GM21825 (cell line): ENCODE measurements at regions not wholly inside any gene's neighbourhood (a gene's known extent, or its start where the extent isn't known, plus 50 kb on each side); places are given as distances from the start of the nearest gene placed in this dataset.

Source experiments
- ATAC-seq: cut with Tn5 transposase; IDR thresholded peaks from one replicate; pipeline ENCODE4 v1.9.1; 2021; ENCODE audit warnings: mild to moderate bottlenecking, moderate library complexity; ENCODE audit not compliant: unreplicated experiment

DNA sequence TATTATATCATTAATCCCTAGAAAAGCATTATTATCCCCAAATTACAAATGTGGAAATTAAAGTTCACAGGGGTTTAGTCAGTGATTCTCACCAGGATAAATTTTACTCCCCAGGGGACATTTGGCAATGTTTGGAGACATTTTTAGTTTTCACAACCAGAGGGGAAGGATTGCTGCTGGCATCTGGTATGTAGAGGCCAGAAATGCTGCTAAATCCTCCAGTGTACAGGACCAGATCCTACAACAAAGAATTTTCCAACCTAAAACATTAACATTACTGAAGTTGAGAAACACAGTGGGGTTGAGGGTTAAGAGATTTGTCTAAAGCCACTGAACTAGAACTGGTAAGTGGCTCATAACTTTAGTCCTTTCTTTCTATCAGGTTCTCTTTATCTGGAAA lies 162.0 kb upstream of the SYT6 start:
- no peak for ATAC-seq

DNA sequence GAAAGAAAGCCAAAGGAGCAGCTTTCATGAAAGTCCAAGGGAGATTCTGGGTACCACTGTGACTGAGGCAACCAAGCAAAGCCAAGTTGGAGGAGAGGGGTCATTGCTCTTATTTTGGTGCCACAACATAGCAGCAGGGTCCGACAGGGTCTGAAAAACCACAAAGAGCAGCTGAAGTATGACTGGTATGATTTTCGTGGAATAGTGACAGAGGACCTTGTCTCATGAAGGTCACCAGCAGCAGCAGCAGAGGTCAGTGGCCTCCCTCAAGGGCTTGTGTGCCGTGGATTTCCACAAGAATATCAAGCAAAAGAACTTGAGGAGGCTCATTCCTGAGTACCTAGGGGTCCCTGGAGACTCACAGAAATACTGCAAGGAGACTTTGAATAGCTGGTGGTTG lies 160.9 kb upstream of the SYT6 start:
- no peak for ATAC-seq

DNA sequence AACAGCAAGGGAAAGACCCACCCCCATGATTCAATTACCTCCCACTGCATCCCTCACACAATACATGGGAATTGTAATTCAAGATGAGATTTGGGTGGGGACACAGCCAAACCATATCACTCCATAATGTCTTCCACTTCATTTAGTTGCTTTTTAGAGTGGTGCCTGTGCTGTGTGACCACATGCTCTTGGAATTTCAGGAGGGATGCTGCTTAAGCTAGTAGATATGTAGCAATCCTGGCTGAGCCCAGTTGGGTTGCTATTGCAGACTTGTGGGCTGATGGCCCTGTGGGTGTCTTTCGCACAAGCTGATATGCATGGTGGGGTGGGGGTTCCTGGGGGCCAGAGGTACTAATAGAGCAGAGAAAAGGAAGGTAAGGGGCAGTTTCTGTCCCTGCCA lies 160.4 kb upstream of the SYT6 start:
- no peak for ATAC-seq

DNA sequence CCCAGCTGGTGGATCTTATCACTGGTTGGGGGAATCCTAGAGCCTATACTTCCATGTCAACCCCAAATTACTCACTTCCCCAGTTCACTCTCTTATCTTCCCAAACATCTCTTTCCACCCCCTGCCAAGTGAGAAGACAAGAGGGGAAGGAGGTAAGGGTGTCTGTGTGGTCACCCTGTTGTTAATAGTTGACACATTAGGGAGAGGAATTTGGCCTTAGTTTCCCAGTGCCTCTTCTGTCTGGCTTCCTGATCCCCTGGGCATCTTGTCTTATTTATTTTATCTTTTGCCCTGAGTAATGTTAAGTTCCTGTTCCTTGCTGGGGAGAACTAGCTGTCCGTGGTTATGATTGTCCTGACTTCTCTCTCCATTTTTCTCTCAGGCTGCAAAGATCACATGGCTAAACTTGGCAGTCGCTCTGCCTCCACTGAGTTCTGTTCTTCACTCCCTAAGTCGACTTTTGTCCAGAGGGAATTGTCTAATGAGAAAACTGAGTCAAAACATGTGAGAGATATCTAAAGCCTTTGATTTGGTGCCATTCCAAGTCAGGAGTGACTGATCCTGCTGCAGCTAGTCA lies 157.1 kb upstream of the SYT6 start:
- no peak for ATAC-seq

DNA sequence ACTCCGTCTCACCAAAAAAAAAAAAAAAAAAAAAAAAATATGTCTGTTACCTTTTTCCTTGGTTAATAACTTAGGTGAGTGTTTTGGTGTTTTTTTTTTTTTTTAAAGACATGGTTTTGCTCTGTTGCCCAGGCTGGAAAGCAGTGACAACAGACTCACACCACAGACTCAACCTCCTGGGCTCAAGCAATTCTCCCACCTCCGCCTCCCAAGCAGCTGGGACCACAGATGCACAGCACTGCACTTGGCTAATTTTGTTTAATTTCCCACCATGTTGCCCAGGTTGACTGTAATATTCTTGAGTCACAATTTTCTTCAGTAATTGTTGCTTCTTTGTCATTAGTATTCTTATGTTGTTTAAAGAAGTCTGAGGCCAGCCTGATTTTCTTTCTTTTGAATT lies 149.2 kb upstream of the SYT6 start:
- no peak for ATAC-seq

DNA sequence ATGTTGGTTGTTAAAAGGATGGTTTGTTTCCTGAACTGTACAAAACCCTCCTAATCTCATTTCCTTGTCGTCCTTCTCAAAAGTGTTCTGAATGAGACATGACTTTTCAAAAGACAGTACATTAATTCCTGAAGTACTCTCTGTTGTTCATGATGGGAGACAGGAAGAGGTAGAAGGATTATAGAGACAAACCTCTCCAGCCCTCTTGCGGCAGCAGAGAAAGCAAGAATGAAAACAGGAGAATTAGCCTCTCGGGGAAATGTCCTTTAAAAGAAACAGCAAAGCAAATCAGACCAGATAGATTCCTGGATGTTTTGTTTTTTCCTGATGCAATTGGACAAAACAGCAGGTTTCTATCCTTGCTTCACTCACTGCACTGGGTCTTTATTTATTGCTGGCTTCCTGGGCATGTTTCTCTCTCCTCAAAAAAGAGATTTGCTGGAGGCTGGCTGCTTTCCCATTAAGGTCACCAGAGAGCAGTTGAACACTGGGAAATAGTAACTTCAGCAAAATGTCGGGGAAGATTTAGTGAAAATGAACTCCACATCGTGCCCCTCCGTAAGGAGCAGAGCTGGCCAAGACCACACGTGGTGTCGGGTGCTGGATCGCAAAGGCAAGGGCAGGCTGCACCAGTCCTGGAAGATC lies 145.8 kb upstream of the SYT6 start:
- no peak for ATAC-seq

DNA sequence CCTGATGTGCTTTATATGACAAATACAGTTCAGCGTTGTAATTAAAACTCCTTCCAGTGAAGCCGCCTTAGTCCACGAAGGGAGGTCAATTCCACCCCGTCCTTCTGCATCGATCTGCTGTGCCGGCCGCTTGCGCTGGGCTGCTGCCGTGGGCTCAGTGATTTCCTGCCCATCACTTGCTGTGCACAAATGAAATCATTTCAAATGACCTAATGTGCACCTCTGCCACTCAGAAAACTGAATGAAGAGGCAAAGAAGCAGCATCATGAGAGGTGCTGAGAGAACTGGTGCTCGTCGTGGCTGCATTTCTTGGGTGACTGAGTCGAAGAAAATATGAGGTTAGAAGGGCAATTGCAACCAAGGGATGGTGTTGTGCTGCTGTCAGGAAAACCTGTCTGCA lies 144.3 kb upstream of the SYT6 start:
- no peak for ATAC-seq

DNA sequence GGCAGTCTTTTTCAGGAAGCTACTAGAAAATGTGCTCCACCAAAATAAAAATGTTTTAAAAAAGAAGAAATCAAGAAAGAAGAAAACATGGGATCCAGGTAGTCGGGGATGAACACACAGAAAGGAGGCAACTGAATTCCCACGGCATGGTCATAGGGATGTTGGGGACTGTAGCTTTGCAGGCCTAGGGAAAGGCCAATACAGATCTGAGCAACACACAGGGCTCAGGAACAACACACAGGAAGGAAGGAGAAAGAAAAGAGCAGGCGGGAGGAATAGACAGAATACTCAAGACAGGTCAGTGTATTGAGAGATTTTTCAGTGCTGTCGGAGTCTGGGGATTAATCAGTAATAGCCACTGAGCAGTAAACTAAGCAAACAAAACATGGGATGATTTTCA lies 142.7 kb upstream of the SYT6 start:
- ATAC-seq = no peak

DNA sequence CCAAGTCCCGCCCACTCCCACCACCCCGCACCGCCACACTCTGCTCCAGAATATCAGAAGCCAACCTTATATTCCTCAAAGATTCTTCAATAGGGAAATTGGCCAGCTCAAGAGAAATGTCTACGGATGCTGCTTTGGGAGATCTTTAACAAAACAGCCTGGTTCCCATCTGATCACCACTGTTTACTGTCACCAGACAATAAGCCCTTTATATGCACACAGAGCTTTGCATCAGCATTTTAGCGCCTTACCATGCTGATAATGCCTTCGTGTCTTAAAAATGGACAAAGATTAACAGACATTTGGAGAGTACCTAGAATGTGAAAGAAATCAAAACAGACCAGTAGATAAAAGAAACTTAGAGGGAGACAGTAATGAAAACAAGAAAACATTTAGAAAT lies 141.7 kb upstream of the SYT6 start:
- ATAC-seq = no peak

DNA sequence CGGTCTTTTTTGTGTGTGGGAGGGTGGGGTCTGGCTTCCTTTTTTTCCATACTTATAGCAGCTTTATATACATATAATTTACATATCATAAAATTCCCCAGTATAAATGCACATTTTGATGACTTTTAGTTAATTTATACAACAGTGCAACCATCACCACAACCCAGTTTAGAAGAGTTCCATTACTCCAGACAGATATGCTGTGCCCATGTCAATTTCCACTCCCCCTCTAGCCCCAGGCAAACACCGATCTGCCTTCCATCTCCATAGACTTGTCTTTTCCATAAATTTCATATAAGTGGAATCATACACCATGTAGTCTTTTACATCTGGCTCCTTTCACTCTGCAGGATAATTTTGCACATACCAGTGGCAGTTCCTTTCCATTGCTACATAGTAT lies 139.2 kb upstream of the SYT6 start:
- no peak for ATAC-seq

DNA sequence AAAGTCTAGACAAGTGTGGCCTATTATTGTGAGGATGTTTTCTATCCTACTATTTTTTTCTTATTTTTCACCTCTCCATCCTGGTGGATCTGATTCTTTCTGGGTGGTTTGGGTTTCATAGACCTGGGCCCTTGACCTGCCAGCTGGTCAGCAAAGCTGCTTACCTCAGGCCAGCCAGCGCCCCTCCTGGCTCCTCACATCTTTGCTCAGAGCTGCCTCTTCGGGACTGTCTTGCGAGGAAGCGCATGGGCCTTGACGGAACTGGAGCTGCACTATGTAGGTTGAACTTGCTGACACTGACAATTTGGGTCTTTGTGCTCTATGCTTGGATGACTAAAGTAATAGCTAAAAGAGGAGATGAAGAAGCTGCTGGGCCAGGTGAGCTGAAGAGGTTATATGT lies 138.5 kb upstream of the SYT6 start:
- ATAC-seq = no peak

DNA sequence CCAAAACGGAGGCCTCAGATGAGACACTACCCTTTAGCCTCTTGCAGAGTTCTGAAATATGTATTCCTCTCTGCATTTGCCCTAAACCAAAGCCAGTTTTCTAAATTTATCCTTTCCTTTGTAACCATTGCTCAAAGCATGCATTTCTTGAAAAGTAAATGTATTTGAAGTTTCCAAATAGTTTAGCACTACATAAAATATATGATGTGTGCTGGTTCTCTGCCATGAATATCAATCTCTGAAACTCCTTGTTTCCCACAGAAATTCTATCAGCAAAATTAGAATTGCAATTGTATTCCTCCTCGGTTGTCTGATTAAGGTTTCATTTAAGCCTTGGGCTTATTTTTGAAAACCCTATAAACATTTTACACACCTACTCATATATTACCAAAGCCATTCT lies 137.1 kb upstream of the SYT6 start:
- no peak for ATAC-seq

DNA sequence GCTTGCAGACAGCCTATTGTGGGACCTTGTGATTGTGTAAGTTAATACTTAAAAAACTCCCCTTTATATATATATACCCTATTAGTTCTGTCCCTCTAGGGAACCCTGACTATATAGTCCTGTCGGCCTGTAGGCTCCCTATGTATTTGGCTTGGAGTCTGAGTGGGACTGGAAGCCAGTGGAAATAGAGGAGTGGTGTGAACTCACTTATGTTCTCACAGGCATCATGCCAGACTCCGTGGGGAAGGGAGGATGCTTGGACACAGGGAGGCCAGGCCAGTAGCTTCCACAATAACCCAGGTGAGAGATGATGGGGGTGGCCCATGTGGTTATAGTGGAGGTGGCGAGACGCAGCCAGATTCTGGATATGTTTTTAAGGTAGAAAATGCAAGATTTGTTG lies 136.7 kb upstream of the SYT6 start:
- no peak for ATAC-seq

DNA sequence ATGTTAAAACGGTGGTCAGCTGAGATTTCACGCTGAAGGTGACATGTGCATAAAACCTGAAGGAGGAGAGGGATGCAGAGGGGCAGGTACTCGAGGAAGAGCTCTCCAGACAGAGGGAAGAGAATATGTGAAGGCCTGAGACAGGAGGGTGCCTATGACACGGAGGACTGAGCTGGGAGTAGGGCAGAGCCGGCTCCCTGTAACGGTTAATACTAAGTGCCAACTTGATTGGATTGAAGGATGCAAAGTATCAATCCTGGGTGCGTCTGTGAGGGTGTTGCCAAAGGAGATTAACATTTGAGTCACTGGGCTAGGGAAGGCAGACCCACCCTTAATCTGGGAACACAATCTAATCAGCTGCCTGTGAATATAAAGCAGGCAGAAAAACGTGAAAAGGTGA lies 136.2 kb upstream of the SYT6 start:
- ATAC-seq = no peak

DNA sequence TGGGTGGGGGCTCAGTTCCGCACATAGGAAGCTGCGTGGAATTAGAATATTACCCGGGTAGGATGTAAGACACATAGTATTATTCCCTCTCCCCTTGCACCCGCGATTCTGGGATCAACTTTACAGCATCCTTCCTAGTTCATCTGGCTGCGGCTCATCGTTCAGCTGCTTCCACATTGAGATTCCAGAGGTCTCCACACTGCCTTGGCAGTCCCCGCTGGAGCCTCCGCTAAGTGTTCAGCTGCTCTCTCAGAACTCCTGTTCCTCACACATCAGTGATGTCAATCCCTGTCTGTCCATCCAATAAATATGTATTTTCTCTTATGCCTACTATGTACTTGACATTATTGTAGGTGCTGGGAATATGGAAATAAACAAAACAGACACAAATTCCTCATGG lies 135.6 kb upstream of the SYT6 start:
- ATAC-seq = no peak

DNA sequence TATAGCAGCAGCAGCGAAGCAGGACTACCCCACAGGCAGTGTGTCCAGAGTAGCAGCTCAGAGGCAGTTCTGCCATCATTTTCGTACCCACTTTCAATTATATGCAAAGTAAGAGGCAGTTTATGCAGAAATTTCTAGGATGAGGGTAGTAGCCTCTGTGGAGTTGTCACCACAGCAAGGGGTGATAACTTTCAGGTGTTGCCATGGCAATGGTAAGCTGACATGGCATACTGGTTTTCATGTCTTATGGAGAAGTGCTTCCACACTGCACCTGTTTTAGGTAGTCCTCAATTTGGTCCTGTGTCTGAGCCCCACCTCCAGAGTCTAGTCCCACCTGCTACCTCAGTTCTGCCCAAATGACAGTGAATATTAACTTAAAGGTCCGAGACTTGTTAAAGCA lies 133.3 kb upstream of the SYT6 start:
- no peak for ATAC-seq

DNA sequence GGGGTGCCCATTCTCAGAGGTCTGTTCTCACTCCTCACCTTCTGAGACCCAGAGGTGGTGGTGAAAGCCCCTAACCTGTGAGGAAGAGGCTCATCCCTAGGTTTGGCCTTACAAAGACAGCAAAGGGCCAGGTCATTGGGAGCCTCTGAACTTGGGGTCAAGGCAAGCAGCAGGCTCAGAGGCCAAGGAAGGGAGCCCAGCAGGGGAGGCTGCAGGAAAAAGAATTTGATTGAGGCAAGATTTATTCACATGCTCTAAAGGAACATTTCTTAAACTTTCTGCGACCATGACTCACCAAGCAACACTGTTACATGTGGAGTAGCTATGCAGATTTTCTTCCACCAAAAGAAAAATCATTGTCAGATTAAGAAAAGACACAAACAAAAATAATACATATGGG lies 132.5 kb upstream of the SYT6 start:
- no peak for ATAC-seq

DNA sequence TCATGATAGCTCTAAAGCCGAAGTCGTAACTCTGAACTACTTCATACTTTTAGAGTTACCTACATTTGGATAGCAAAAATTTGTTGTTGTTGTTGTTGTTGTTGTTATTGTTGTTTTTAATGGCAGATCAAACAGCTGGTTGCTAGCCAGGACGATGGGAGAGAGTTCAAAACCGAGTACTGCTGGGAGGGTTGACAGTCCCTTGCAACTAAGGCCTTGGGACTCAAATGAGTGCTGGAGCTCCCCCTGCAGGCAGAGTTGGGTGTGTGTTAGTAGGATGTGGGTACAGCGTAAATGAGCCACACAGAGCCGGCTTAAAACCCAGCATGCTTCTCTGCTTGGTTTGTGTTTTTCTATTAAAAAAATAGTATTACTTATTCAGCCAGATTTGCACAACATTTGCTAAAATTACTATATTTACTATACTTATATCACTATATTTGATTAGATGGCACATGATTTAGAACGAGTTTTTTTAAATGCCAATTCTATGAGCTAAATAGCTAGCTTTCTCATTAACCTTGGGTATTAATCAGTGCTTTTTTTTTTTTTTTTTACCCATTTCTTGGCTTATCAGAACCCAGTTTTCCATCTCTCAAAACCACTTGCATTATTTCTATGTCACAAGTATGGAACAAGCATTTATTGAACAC lies 129.2 kb upstream of the SYT6 start:
- peak; percentile 75 for ATAC-seq

DNA sequence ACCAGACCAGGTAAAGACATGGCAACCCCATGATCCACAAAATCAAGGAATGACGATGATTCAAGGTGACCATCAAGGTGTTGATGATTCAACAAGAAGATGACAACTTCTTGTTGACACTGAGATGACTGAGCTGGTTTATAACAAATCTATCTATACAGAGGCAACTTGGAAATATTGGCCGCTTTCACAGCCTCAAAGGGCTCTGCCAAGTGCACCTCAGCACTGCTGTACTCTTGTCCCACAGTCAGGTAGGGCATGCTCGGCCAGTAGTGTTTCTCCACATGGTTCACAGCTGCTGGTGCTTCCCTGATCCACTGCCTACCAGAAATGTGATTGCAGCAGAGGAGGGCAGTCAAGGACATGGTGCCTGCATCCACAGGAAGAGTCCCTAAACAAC lies 125.2 kb upstream of the SYT6 start:
- ATAC-seq = no peak

DNA sequence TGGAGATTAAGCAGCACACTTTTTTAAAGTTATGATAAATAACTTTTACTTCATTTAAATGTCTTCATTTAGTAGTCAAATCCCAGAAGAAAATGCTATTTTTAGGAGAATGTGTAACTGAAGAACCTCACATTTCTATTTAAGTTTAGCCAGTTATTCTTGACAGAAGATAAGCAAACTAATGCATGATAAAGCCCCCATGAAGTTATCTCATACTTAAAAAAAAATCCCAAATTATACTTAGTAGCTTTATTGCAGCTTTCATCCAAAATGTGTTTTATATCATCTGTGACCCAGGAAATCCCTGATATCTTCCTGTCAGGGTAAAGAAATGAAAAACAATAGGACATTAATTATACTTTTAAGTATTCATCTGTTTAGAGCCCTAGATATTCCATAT lies 124.8 kb upstream of the SYT6 start:
- no peak for ATAC-seq

DNA sequence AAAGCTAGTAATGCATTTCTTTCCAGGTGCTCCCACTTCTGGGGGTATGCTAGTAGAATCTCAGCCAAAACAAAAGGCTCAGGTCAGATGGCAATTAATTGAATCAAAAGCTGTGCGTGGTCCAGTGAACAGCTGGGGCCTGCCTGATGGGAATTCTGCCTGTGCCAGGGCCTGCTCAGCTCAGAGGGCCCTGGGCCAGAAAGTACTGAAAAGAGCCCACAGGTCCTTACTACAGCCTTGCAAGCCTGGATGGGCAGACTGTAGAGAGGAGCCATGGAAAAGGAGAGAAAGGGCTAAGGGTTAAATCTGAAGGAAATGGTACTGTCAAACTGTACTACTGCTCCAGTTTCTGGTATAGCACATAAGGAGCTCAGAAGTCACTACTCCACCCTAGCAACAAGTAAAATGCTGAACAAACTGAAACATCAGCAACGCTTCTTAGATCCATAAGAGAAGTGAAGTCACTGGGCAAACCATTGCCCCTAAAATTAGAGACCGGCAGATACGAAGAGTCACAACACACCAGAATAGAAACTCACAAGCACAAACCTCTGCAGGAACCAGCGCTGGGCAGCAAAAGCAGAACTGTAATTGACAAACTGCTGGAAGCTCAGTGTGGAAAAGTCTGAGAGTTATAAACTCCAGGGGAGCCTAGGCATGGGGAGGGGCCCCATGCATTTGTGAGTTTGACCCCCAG lies 121.1 kb upstream of the SYT6 start:
- no peak for ATAC-seq

DNA sequence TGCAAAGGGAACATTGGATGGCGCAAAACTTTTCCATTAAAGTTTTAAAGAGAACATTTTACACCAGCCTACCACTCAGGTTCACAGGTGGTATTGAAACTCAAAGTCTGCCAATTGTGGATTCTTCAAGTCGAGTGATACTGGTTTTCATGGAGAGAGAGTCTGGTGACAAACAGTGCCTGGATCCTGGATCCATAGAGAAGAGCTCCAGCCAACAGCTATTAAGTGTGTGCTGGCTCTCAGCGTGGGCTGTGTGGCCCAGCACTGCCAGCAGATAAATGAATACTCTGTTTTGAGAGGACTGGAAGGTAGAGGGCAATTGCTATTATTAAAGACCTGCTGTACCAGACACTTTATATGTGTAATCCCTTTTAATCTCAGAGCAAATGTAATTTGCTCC lies 118.9 kb upstream of the SYT6 start:
- no peak for ATAC-seq
